PFSK-1 (cell line): ENCODE measurements at regions not wholly inside any gene's neighbourhood (a gene's known extent, or its start where the extent isn't known, plus 50 kb on each side); places are given as distances from the start of the nearest gene placed in this dataset.

Experiments used
- FOXP2 ChIP-seq: optimal IDR thresholded peaks from 2 replicates; pipeline ENCODE3; 2011; ENCODE audit warnings: borderline replicate concordance, control low read depth, inconsistent platforms; ENCODE audit not compliant: insufficient read depth; ENCODE audit errors: extremely low read length, extremely low read depth
- POLR2AphosphoS5 ChIP-seq: IDR thresholded peaks from 2 replicates; pipeline ENCODE4 v1.6.1; 2012; ENCODE audit warnings: low read depth, mild to moderate bottlenecking, control low read depth, low read length, moderate library complexity
- SIN3A ChIP-seq: IDR thresholded peaks from 2 replicates; pipeline ENCODE4 v1.6.1; 2012; ENCODE audit warnings: mild to moderate bottlenecking, low read length, moderate library complexity, borderline replicate concordance; ENCODE audit not compliant: insufficient read depth
- TAF1 ChIP-seq: IDR thresholded peaks from 2 replicates; pipeline ENCODE4 v1.6.1; 2012; ENCODE audit warnings: low read length, control low read depth, borderline replicate concordance; ENCODE audit not compliant: insufficient read depth
- TF ChIP-seq, protein P1 (sequence below), 2 experiments: IDR thresholded peaks; 2 replicates each; pipeline versions ENCODE4 v1.6.1 to v1.8.0; 2011 to 2012; ENCODE audit warnings: low read depth in 2 of 2, low read length in 2 of 2, control low read depth in 1 of 2, inconsistent platforms in 1 of 2, mild to moderate bottlenecking in 1 of 2, moderate library complexity in 1 of 2; ENCODE audit not compliant: insufficient read depth in 1 of 2

- TF ChIP-seq TAF1 (no peak), POLR2AphosphoS5 (no peak), SIN3A (no peak), FOXP2 (no peak)
- TF ChIP-seq, protein P1, sequence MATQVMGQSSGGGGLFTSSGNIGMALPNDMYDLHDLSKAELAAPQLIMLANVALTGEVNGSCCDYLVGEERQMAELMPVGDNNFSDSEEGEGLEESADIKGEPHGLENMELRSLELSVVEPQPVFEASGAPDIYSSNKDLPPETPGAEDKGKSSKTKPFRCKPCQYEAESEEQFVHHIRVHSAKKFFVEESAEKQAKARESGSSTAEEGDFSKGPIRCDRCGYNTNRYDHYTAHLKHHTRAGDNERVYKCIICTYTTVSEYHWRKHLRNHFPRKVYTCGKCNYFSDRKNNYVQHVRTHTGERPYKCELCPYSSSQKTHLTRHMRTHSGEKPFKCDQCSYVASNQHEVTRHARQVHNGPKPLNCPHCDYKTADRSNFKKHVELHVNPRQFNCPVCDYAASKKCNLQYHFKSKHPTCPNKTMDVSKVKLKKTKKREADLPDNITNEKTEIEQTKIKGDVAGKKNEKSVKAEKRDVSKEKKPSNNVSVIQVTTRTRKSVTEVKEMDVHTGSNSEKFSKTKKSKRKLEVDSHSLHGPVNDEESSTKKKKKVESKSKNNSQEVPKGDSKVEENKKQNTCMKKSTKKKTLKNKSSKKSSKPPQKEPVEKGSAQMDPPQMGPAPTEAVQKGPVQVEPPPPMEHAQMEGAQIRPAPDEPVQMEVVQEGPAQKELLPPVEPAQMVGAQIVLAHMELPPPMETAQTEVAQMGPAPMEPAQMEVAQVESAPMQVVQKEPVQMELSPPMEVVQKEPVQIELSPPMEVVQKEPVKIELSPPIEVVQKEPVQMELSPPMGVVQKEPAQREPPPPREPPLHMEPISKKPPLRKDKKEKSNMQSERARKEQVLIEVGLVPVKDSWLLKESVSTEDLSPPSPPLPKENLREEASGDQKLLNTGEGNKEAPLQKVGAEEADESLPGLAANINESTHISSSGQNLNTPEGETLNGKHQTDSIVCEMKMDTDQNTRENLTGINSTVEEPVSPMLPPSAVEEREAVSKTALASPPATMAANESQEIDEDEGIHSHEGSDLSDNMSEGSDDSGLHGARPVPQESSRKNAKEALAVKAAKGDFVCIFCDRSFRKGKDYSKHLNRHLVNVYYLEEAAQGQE (IDR thresholded peaks at IDR 0.05; ENCODE audit: insufficient read depth in 1 of 2, low read depth in 2 of 2, low read length in 2 of 2) = no peak
Observed at GRCh38 chr1:235009561-235010306, 118.9 kb downstream of the TOMM20 start.

- TF ChIP-seq TAF1 (no peak), SIN3A (no peak), FOXP2 (no peak), POLR2AphosphoS5 (no peak)
- TF ChIP-seq, protein P1 (IDR thresholded peaks at IDR 0.05; ENCODE audit: insufficient read depth in 1 of 2, low read depth in 2 of 2, low read length in 2 of 2) = no peak
Observed at GRCh38 chr1:235009074-235009473, 119.6 kb downstream of the TOMM20 start.

- no peak for TF ChIP-seq POLR2AphosphoS5
- TF ChIP-seq, protein P1 (IDR thresholded peaks at IDR 0.05; ENCODE audit: insufficient read depth in 1 of 2, low read depth in 2 of 2, low read length in 2 of 2) = no peak
- no peak for TF ChIP-seq FOXP2
- no peak for TF ChIP-seq TAF1
- no peak for TF ChIP-seq SIN3A
Observed at GRCh38 chr1:235008239-235008638, 120.4 kb downstream of the TOMM20 start.

DNA sequence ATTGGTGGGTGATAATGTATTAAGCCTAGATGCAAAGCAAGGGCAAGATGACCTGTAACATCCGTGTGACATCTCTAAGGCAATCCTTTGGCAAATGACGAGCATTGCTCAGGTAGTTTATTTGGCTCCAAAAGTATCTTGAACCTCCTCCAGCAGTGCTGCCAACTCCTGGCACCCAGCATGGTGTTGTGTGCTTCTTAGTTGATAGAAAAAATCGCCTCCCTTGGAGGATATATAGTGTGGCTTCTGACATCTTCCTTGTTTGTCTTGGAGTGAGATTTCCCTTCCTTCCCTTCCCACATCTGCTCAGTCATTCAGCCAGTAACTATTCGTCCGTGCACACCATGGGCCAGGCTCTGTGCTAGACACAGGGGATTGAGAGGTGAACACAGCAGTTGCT lies 121.8 kb downstream of the TOMM20 start:
- TF ChIP-seq POLR2AphosphoS5 (no peak), TAF1 (no peak)
- TF ChIP-seq, protein P1 (IDR thresholded peaks at IDR 0.05; ENCODE audit: insufficient read depth in 1 of 2, low read depth in 2 of 2, low read length in 2 of 2) = no peak
